H9 (cell line): ENCODE measurements at regions not wholly inside any gene's neighbourhood (a gene's known extent, or its start where the extent isn't known, plus 50 kb on each side); places are given as distances from the start of the nearest gene placed in this dataset.
"Not testable (repeated sequence)": the region's sequence is repeated elsewhere in the genome, so short reads cannot be mapped to it uniquely, and the experiment has no call there.

ENCODE experiments used
- DNase-seq: peaks from one replicate; pipeline ENCODE4 v3.0.0-alpha.2; 2017
- H2AFZ ChIP-seq: one replicate; pipeline ENCODE4 v1.6.1; 2013; ENCODE audit warnings: mild to moderate bottlenecking, low read length, control low read depth, moderate library complexity
- H2AK5ac ChIP-seq: 2 replicates; pipeline ENCODE4 v1.6.1; 2013; ENCODE audit warnings: low read length, control low read depth, mixed read lengths; ENCODE audit not compliant: insufficient read length
- H2BK120ac ChIP-seq: one replicate; pipeline ENCODE4 v1.6.1; 2013; ENCODE audit warnings: low read depth, mild to moderate bottlenecking, low read length, control low read depth, inconsistent platforms; ENCODE audit not compliant: poor library complexity, severe bottlenecking
- H2BK12ac ChIP-seq: 2 replicates; pipeline ENCODE4 v1.6.1; 2013; ENCODE audit warnings: low read length, control low read depth, mixed read lengths, low read depth; ENCODE audit not compliant: insufficient read length
- H2BK15ac ChIP-seq: 2 replicates; pipeline ENCODE4 v1.6.1; 2013; ENCODE audit warnings: low read depth, low read length, control low read depth
- H2BK20ac ChIP-seq: one replicate; pipeline ENCODE4 v1.6.1; 2013; ENCODE audit warnings: low read depth, mild to moderate bottlenecking, low read length, control low read depth, inconsistent platforms; ENCODE audit not compliant: poor library complexity, severe bottlenecking
- H2BK5ac ChIP-seq: 2 replicates; pipeline ENCODE4 v1.6.1; 2013; ENCODE audit warnings: low read length, control low read depth, mixed read lengths; ENCODE audit not compliant: insufficient read length
- H3K14ac ChIP-seq: 2 replicates; pipeline ENCODE4 v1.6.1; 2013; ENCODE audit warnings: low read length, control low read depth; ENCODE audit not compliant: insufficient read depth
- H3K18ac ChIP-seq: 2 replicates; pipeline ENCODE4 v1.6.1; 2013; ENCODE audit warnings: low read depth, mild to moderate bottlenecking, mixed read lengths, low read length, control low read depth; ENCODE audit not compliant: insufficient read length
- H3K23ac ChIP-seq: 2 replicates; pipeline ENCODE4 v1.6.1; 2013; ENCODE audit warnings: low read length, control low read depth, mixed read lengths, low read depth; ENCODE audit not compliant: insufficient read length
- H3K23me2 ChIP-seq: 2 replicates; pipeline ENCODE4 v1.6.1; 2013; ENCODE audit warnings: low read depth, mild to moderate bottlenecking, mixed read lengths, low read length, control low read depth; ENCODE audit not compliant: insufficient read length, poor library complexity, severe bottlenecking
- H3K27ac ChIP-seq: 2 replicates; pipeline ENCODE4 v1.5.1; 2013; ENCODE audit warnings: low read length, control low read depth, mixed read lengths, low read depth; ENCODE audit not compliant: insufficient read length
- H3K27me3 ChIP-seq: 2 replicates; pipeline ENCODE4 v1.6.1; 2013; ENCODE audit warnings: low read length, control low read depth, inconsistent platforms; ENCODE audit not compliant: insufficient read depth
- H3K4ac ChIP-seq: 2 replicates; pipeline ENCODE4 v1.6.1; 2013; ENCODE audit warnings: low read depth, mild to moderate bottlenecking, control low read depth, inconsistent platforms, low read length, moderate library complexity
- H3K4me1 ChIP-seq: 2 replicates; pipeline ENCODE4 v1.6.1; 2013; ENCODE audit warnings: low read length, control low read depth, inconsistent platforms; ENCODE audit not compliant: insufficient read depth
- H3K4me2 ChIP-seq: 2 replicates; pipeline ENCODE4 v1.6.1; 2013; ENCODE audit warnings: low read length, control low read depth, mixed read lengths; ENCODE audit not compliant: insufficient read length, insufficient read depth
- H3K56ac ChIP-seq: 2 replicates; pipeline ENCODE4 v1.6.1; 2013; ENCODE audit warnings: low read depth, mild to moderate bottlenecking, mixed read lengths, low read length, control low read depth; ENCODE audit not compliant: insufficient read length
- H3K79me1 ChIP-seq: 2 replicates; pipeline ENCODE4 v1.6.1; 2013; ENCODE audit warnings: low read depth, mild to moderate bottlenecking, moderate library complexity, low read length, control low read depth, inconsistent platforms; ENCODE audit not compliant: insufficient read depth, poor library complexity, severe bottlenecking
- H3K79me2 ChIP-seq: 2 replicates; pipeline ENCODE4 v1.6.1; 2013; ENCODE audit warnings: low read length, control low read depth, inconsistent platforms; ENCODE audit not compliant: insufficient read depth
- H3K9ac ChIP-seq: 2 replicates; pipeline ENCODE4 v1.6.1; 2013; ENCODE audit warnings: low read length, control low read depth, mixed read lengths; ENCODE audit not compliant: insufficient read length; ENCODE audit errors: extremely low read depth
- H3K9me3 ChIP-seq: one replicate; pipeline ENCODE4 v1.6.1; 2013; ENCODE audit warnings: low read depth, low read length, inconsistent platforms; ENCODE audit not compliant: control insufficient read depth
- H3T11ph ChIP-seq: one replicate; pipeline ENCODE4 v1.6.1; 2013; ENCODE audit warnings: mild to moderate bottlenecking, low read length, control low read depth, inconsistent platforms
- H4K20me1 ChIP-seq: one replicate; pipeline ENCODE4 v1.6.1; 2013; ENCODE audit not compliant: control insufficient read depth, insufficient read length, insufficient read depth
- H4K5ac ChIP-seq: 2 replicates; pipeline ENCODE4 v1.6.1; 2013; ENCODE audit warnings: low read depth, mild to moderate bottlenecking, mixed read lengths, low read length, control low read depth; ENCODE audit not compliant: insufficient read length
- H4K8ac ChIP-seq: replicated peaks from 2 replicates; pipeline ENCODE4 v1.6.1; 2013; ENCODE audit warnings: low read length, control low read depth, mixed read lengths, low read depth; ENCODE audit not compliant: insufficient read length
- H4K91ac ChIP-seq: 2 replicates; pipeline ENCODE4 v1.6.1; 2013; ENCODE audit warnings: low read depth, mild to moderate bottlenecking, moderate library complexity, mixed read lengths, low read length, control low read depth; ENCODE audit not compliant: insufficient read length
- H3K27ac Mint-ChIP-seq, 3 experiments: 2 replicates in 2 of 3; 3 replicates in 1 of 3; pipeline ENCODE4 v1.8.0; 2020 to 2021; ENCODE audit warnings: mixed read lengths in 3 of 3, mild to moderate bottlenecking in 1 of 3, moderate library complexity in 1 of 3
- H3K27me3 Mint-ChIP-seq: 2 replicates; pipeline ENCODE4 v1.8.0; 2021; ENCODE audit warnings: low read depth, mild to moderate bottlenecking, moderate library complexity, mixed read lengths
- H3K36me3 Mint-ChIP-seq, 3 experiments: 2 replicates in 2 of 3; 3 replicates in 1 of 3; pipeline ENCODE4 v1.8.0; 2020 to 2021; ENCODE audit warnings: low read depth in 3 of 3, mixed read lengths in 3 of 3; ENCODE audit not compliant: insufficient read depth in 1 of 3
- H3K4me1 Mint-ChIP-seq, 2 experiments: 2 replicates each; pipeline ENCODE4 v1.8.0; 2020; ENCODE audit warnings: mixed read lengths in 2 of 2
- H3K4me3 Mint-ChIP-seq, 2 experiments: 2 replicates in 1 of 2; 3 replicates in 1 of 2; pipeline ENCODE4 v1.8.0; 2020 to 2021; ENCODE audit warnings: mild to moderate bottlenecking in 2 of 2, mixed read lengths in 2 of 2, moderate library complexity in 1 of 2
- H3K9me3 Mint-ChIP-seq, 2 experiments: 2 replicates in 1 of 2; 3 replicates in 1 of 2; pipeline ENCODE4 v1.8.0; 2020; ENCODE audit warnings: mild to moderate bottlenecking in 2 of 2, mixed read lengths in 2 of 2, moderate library complexity in 1 of 2
- WGBS: extraction: QIAGEN DNeasy Blood & Tissue Kit; methylation state at CpG from one replicate; pipeline ENCODE4 v1.1.7; 2013; ENCODE audit warnings: missing lambda C conversion rate, low lambda C conversion rate, mixed read lengths; ENCODE audit not compliant: insufficient read length; ENCODE audit errors: extremely low coverage; 5-methylcytosine and 5-hydroxymethylcytosine counted together
- TF ChIP-seq, protein P1 (sequence below): fragments of 200-600 bp; sonication (generic); conservative IDR thresholded peaks from 3 replicates; pipeline ENCODE4 v1.8.0; 2021; ENCODE audit warnings: antibody characterized with exemption, mild to moderate bottlenecking

DNA sequence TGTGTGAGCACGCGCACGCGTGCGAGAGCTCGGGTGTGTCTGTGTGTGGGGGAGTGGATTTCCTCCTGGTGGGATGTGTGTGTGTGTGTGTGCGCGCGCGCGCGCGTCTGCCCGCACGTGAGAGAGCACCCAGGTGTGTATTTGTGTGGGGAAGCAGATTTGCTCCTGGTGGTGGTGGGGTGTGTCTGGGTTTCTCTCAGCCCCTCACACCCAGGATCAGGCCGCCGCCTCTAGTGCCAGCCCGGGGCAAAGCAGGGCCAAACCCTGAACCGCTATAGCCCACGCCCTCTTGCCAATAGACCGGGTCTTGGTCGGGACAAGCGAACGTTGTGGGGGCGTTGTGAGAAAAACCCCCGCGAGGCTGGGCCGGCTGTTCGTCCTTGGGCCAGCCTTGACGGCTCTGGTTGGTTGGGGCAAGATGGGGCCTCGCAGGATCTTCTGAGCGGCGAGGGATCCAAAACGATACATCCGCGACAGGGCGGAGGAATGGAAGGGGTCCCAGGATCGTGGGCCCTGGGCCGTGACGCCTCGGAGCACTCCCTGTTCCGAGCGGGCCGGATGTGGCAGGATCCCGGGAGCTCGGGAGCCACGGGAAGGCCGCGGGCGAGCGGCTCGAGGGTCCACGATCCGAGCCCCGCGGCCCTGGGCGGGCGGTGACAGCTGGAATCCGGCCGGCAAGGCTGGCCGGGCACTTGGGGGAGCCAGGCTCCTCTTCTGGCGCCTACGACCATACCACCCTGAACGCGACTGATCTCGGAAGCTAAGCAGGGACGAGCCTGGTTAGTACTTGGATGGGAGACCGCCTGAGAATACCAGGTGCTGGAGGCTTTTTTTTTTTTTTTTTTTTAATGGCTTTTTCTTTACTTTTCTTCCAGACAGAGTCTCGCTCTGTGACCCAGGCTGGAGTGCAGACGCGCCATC is 68.2 kb downstream of the RNF187 start:
- no peaks in the 10 kb centered on the region for H3K23me2 ChIP-seq
- Mint-ChIP-seq H3K4me3 (no peak overlapping the region), H3K27ac (no peak overlapping the region), H3K27me3 (peaks cover 59% of the 10 kb centered on the region), H3K9me3 (peaks cover 8 to 14% of the 10 kb centered on the region in 2 experiments), H3K4me1 (no peaks in the 10 kb centered on the region), H3K36me3 (no peaks in the 10 kb centered on the region)
- H2BK120ac ChIP-seq: no peak overlapping the region
- H3K27ac ChIP-seq: no peak overlapping the region
- H3K4me2 ChIP-seq: no peak overlapping the region
- no peak overlapping the region for H4K5ac ChIP-seq
- H3K4ac ChIP-seq: no peak overlapping the region
- H3K9me3 ChIP-seq: no peaks in the 10 kb centered on the region
- no peak overlapping the region for H3K56ac ChIP-seq
- no peaks in the 10 kb centered on the region for H4K20me1 ChIP-seq
- no peak for DNase-seq
- no peak overlapping the region for H2AK5ac ChIP-seq
- no peak overlapping the region for H2BK5ac ChIP-seq
- H3K9ac ChIP-seq: no peak overlapping the region
- peaks cover 40% of the 10 kb centered on the region for H3K27me3 ChIP-seq
- H2BK20ac ChIP-seq: no peak overlapping the region
- no peak overlapping the region for H3K14ac ChIP-seq
- H4K91ac ChIP-seq: no peak overlapping the region
- no peak overlapping the region for H2BK12ac ChIP-seq
- H3K23ac ChIP-seq: no peak overlapping the region
- H3K79me2 ChIP-seq: no peaks in the 10 kb centered on the region
- TF ChIP-seq, protein P1, sequence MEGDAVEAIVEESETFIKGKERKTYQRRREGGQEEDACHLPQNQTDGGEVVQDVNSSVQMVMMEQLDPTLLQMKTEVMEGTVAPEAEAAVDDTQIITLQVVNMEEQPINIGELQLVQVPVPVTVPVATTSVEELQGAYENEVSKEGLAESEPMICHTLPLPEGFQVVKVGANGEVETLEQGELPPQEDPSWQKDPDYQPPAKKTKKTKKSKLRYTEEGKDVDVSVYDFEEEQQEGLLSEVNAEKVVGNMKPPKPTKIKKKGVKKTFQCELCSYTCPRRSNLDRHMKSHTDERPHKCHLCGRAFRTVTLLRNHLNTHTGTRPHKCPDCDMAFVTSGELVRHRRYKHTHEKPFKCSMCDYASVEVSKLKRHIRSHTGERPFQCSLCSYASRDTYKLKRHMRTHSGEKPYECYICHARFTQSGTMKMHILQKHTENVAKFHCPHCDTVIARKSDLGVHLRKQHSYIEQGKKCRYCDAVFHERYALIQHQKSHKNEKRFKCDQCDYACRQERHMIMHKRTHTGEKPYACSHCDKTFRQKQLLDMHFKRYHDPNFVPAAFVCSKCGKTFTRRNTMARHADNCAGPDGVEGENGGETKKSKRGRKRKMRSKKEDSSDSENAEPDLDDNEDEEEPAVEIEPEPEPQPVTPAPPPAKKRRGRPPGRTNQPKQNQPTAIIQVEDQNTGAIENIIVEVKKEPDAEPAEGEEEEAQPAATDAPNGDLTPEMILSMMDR: no peak
- H3T11ph ChIP-seq: no peak overlapping the region
- no peaks in the 10 kb centered on the region for H3K4me1 ChIP-seq
- no peak overlapping the region for H2BK15ac ChIP-seq
- no peak overlapping the region for H2AFZ ChIP-seq
- no peak overlapping the region for H3K18ac ChIP-seq
- no peak overlapping the region for H4K8ac ChIP-seq
- no peaks in the 10 kb centered on the region for H3K79me1 ChIP-seq
- no CpG with 5 or more reads among the region's 71 CpGs for WGBS

- H2BK20ac ChIP-seq, H3K9me3 ChIP-seq, H3K79me2 ChIP-seq, H4K8ac ChIP-seq, H3K4me3 Mint-ChIP-seq, DNase-seq, H2BK120ac ChIP-seq, H2AFZ ChIP-seq, H2AK5ac ChIP-seq, H3K9ac ChIP-seq, H3T11ph ChIP-seq, H2BK12ac ChIP-seq, H2BK15ac ChIP-seq, H3K27ac ChIP-seq, H3K4me1 Mint-ChIP-seq, H3K36me3 Mint-ChIP-seq, H3K27ac Mint-ChIP-seq, H3K23ac ChIP-seq, H3K56ac ChIP-seq, H3K23me2 ChIP-seq, H4K5ac ChIP-seq, H3K4me1 ChIP-seq, H2BK5ac ChIP-seq, H3K4ac ChIP-seq, H3K4me2 ChIP-seq, H4K91ac ChIP-seq, H3K79me1 ChIP-seq, H3K18ac ChIP-seq, H4K20me1 ChIP-seq, H3K14ac ChIP-seq: not testable (repeated sequence)
- Mint-ChIP-seq H3K27me3 (peaks cover 44% of the 10 kb centered on the region), H3K9me3 (peaks cover 7 to 14% of the 10 kb centered on the region in 2 experiments)
- WGBS: no CpG with 5 or more reads among the region's 66 CpGs
- H3K27me3 ChIP-seq: peaks cover 26% of the 10 kb centered on the region
Measured at GRCh38 chr1:228556634-228557430, 69.7 kb downstream of the RNF187 start.
